LNCAP (cell line): ENCODE measurements at regions not wholly inside any gene's neighbourhood (a gene's known extent, or its start where the extent isn't known, plus 50 kb on each side); places are given as distances from the start of the nearest gene placed in this dataset.

Experiments
- TF ChIP-seq, protein P1 (sequence below): fragments of 450-650 bp; IDR thresholded peaks from 2 replicates; pipeline ENCODE4 v1.5.1; 2017; ENCODE audit warnings: mild to moderate bottlenecking

- TF ChIP-seq, protein P1, sequence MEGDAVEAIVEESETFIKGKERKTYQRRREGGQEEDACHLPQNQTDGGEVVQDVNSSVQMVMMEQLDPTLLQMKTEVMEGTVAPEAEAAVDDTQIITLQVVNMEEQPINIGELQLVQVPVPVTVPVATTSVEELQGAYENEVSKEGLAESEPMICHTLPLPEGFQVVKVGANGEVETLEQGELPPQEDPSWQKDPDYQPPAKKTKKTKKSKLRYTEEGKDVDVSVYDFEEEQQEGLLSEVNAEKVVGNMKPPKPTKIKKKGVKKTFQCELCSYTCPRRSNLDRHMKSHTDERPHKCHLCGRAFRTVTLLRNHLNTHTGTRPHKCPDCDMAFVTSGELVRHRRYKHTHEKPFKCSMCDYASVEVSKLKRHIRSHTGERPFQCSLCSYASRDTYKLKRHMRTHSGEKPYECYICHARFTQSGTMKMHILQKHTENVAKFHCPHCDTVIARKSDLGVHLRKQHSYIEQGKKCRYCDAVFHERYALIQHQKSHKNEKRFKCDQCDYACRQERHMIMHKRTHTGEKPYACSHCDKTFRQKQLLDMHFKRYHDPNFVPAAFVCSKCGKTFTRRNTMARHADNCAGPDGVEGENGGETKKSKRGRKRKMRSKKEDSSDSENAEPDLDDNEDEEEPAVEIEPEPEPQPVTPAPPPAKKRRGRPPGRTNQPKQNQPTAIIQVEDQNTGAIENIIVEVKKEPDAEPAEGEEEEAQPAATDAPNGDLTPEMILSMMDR = no peak
Observed at GRCh38 chr12:66779466-66779865, 100.6 kb upstream of the GRIP1 start.

- TF ChIP-seq, protein P1 = no peak
Observed at GRCh38 chr12:66786531-66787308, 107.8 kb upstream of the GRIP1 start.

DNA sequence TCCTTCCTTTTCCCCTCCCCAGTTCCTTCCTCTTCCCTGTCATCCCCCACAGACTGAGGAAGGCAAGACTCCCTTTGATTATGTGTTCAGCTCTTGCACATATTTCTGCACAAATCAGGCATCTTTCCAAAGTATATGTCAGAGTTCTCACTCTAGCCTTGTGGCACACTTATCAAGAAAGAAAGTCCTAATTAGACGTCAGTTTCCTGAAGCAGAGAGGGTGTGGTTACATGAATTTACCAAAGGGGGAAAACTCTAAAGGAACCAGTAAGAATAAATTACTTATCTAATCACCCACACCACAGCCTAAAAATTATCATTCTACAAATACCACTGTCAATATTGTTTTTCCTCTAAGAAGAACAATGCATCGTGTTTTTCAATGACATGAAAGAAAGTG, 120.7 kb upstream of the GRIP1 start:
- TF ChIP-seq, protein P1 = no peak

GRCh38 chr12:66800046-66800445, 121.2 kb upstream of the GRIP1 start:
- TF ChIP-seq, protein P1 = no peak

DNA sequence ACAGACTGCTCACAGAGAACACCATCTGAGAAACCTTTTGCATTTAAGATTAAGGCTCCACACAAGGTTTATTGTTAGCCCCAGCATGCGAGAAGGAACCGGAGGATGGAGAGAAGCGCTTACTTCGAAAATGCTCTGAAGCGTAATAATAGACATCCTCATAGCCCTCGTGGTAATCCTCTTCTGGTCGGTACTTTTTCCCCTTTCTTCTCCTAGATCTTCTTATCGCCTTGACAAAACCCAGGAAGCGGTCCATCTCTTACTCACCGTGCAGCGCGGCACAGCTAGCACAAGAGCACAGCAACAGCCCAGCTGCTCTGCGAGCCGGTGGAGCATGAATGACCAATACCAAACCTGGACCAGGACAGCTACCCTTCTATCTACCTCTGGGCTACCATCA, 125.1 kb upstream of the GRIP1 start:
- TF ChIP-seq, protein P1 = no peak

GRCh38 chr12:66804563-66804974, 125.7 kb upstream of the GRIP1 start:
- TF ChIP-seq, protein P1 = no peak

GRCh38 chr12:66808606-66809005, 129.7 kb upstream of the GRIP1 start:
- TF ChIP-seq, protein P1 = no peak
